Panc1 (cell line): ENCODE measurements at regions not wholly inside any gene's neighbourhood (a gene's known extent, or its start where the extent isn't known, plus 50 kb on each side); places are given as distances from the start of the nearest gene placed in this dataset.

Experiments
- ATAC-seq: fragments of 200-7000 bp; cut with Tn5 transposase; 2 replicates; pipeline ENCODE4 v1.9.1; 2020; ENCODE audit warnings: mild to moderate bottlenecking, moderate library complexity
- BruUV-seq: library from RNA; stranded (reverse); fragments of 400-500 nt; replicated peaks from 2 replicates; lab custom pipeline; 2021; lab: Mats Ljungman, UMichigan
- CTCF ChIA-PET: fragments of 300-600 bp; sonication (Branson Sonifier 250); formaldehyde crosslinking; loops from one replicate; lab custom pipeline; 2022; ENCODE audit warnings: antibody characterized with exemption; lab: Charles Lee
- POLR2A ChIA-PET: fragments of 300-600 bp; sonication (Branson Sonifier 250); formaldehyde crosslinking; loops from one replicate; lab custom pipeline; 2022; ENCODE audit warnings: antibody characterized with exemption; lab: Charles Lee
- DNase-seq: peaks from one replicate; pipeline ENCODE4 v3.0.0-alpha.2; 2010; ENCODE audit warnings: low read depth, low spot score
- H3K27ac ChIP-seq: 2 replicates; pipeline ENCODE4 v1.5.1; 2011; ENCODE audit warnings: mild to moderate bottlenecking, low read length, inconsistent platforms
- H3K27me3 ChIP-seq: fragments of 200-500 bp; sonication (Bioruptor generic); 2 replicates; pipeline ENCODE4 v1.6.0; 2014; ENCODE audit warnings: low read length, inconsistent platforms; ENCODE audit not compliant: control insufficient read depth, insufficient read depth
- H3K36me3 ChIP-seq: fragments of 200-500 bp; sonication (Bioruptor generic); 2 replicates; pipeline ENCODE4 v1.5.1; 2014; ENCODE audit warnings: inconsistent platforms, mild to moderate bottlenecking, low read length, moderate library complexity; ENCODE audit not compliant: control insufficient read depth, insufficient read depth
- H3K4me1 ChIP-seq: 2 replicates; pipeline ENCODE4 v1.5.1; 2011; ENCODE audit warnings: inconsistent platforms, mild to moderate bottlenecking, low read length, moderate library complexity; ENCODE audit not compliant: control insufficient read depth, insufficient read depth
- H3K4me3 ChIP-seq, 2 experiments: 2 replicates each; pipeline ENCODE4 v1.5.1; 2011 to 2012; ENCODE audit warnings: low read depth in 2 of 2, low read length in 2 of 2, mild to moderate bottlenecking in 2 of 2, inconsistent platforms in 1 of 2, moderate library complexity in 1 of 2
- H3K9me3 ChIP-seq: fragments of 200-500 bp; sonication (Bioruptor generic); 2 replicates; pipeline ENCODE4 v1.5.1; 2014; ENCODE audit warnings: low read depth, mild to moderate bottlenecking, inconsistent platforms, low read length, moderate library complexity; ENCODE audit not compliant: control insufficient read depth, insufficient read depth
- POLR2AphosphoS5 ChIP-seq: IDR thresholded peaks from 2 replicates; pipeline ENCODE4 v1.6.1; 2012; ENCODE audit warnings: mild to moderate bottlenecking, low read depth, low read length, moderate library complexity
- REST ChIP-seq, 2 experiments: IDR thresholded peaks; 2 replicates each; pipeline ENCODE4 v1.6.1; 2011 to 2012; ENCODE audit warnings: low read depth in 2 of 2, control low read depth in 1 of 2, low read length in 1 of 2, mild to moderate bottlenecking in 1 of 2, moderate library complexity in 1 of 2; ENCODE audit not compliant: insufficient read depth in 1 of 2
- SIN3A ChIP-seq: IDR thresholded peaks from 2 replicates; pipeline ENCODE4 v1.6.1; 2012; ENCODE audit warnings: low read depth, mild to moderate bottlenecking, low read length, moderate library complexity, borderline replicate concordance; ENCODE audit not compliant: insufficient read depth
- TCF7L2 ChIP-seq: IDR thresholded peaks from 2 replicates; pipeline ENCODE4 v1.6.1; 2011; ENCODE audit warnings: mild to moderate bottlenecking, low read depth, low read length, inconsistent platforms
- in situ Hi-C: cut with HindIII; loops from 2 replicates; pipeline ENCODE4 v1.10.0; 2016; ENCODE audit warnings: low sequenced_read_pairs, low pct_unique_long_range_greater_than_20kb
- intact Hi-C: fragments of 100-400 bp; cut with micrococcal nuclease; formaldehyde crosslinking; loops from one replicate; pipeline ENCODE4 v1.10.0; 2022; ENCODE audit not compliant: unreplicated experiment
- TF ChIP-seq, protein P1 (sequence below): fragments of 450-650 bp; IDR thresholded peaks from 2 replicates; pipeline ENCODE4 v1.5.1; 2017; ENCODE audit warnings: mild to moderate bottlenecking

DNA sequence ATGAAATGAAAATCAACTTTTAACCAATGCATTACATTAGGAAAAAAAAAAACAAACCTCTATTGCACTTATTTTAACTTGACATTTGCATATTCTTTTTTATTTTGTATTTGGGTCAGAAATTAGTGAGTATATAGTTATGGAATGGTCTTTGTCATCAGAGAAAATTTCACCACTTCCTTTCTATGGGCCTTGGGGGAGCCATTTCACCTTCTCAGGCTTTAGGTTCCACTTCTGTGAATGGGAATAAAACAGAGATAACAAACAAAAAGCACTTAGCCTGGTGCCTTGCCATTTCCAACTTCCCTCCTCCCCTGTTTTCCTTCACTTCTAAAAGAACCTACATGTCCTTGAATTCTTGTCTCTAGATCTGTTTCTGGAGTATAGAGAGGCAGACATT, 168.0 kb upstream of the STT3B start:
- no peak for ATAC-seq
- CTCF ChIA-PET: no interaction called here

GRCh38 chr3:31367518-31367917, 165.2 kb upstream of the STT3B start:
- H3K4me1 ChIP-seq: no peaks in the 10 kb centered on the region
- in situ Hi-C loops (no loop called here), intact Hi-C loops (no loop called here)
- ATAC-seq (no peak), DNase-seq (no peak)
- no peak for TF ChIP-seq SIN3A
- no peak for TF ChIP-seq REST (IDR thresholded peaks at IDR 0.05; ENCODE audit: insufficient read depth in 1 of 2, low read depth in 2 of 2, low read length in 1 of 2)
- TF ChIP-seq, protein P1, sequence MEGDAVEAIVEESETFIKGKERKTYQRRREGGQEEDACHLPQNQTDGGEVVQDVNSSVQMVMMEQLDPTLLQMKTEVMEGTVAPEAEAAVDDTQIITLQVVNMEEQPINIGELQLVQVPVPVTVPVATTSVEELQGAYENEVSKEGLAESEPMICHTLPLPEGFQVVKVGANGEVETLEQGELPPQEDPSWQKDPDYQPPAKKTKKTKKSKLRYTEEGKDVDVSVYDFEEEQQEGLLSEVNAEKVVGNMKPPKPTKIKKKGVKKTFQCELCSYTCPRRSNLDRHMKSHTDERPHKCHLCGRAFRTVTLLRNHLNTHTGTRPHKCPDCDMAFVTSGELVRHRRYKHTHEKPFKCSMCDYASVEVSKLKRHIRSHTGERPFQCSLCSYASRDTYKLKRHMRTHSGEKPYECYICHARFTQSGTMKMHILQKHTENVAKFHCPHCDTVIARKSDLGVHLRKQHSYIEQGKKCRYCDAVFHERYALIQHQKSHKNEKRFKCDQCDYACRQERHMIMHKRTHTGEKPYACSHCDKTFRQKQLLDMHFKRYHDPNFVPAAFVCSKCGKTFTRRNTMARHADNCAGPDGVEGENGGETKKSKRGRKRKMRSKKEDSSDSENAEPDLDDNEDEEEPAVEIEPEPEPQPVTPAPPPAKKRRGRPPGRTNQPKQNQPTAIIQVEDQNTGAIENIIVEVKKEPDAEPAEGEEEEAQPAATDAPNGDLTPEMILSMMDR: no peak
- no peak for TF ChIP-seq POLR2AphosphoS5
- TF ChIP-seq TCF7L2: no peak
- no peaks in the 10 kb centered on the region for H3K36me3 ChIP-seq
- no peaks in the 10 kb centered on the region for H3K9me3 ChIP-seq
- CTCF ChIA-PET: no interaction called here
- H3K4me3 ChIP-seq: no peak overlapping the region
- BruUV-seq: no TSS peak
- POLR2A ChIA-PET: no interaction called here
- no peaks in the 10 kb centered on the region for H3K27me3 ChIP-seq
- H3K27ac ChIP-seq: no peak overlapping the region

More for the DNA sequence above, 168.0 kb upstream of the STT3B start:
- TF ChIP-seq SIN3A: no peak
- TF ChIP-seq, protein P1: no peak
- TF ChIP-seq REST (IDR thresholded peaks at IDR 0.05; ENCODE audit: insufficient read depth in 1 of 2, low read depth in 2 of 2, low read length in 1 of 2): no peak
- TF ChIP-seq POLR2AphosphoS5: no peak
- Histone ChIP-seq H3K27me3 (no peaks in the 10 kb centered on the region), H3K9me3 (no peaks in the 10 kb centered on the region), H3K4me1 (no peaks in the 10 kb centered on the region), H3K36me3 (no peaks in the 10 kb centered on the region), H3K27ac (no peak overlapping the region), H3K4me3 (no peak overlapping the region)
- in situ Hi-C loops: no loop called here
- BruUV-seq: no TSS peak
- DNase-seq: no peak
- POLR2A ChIA-PET: no interaction called here
- intact Hi-C loops: no loop called here
